IMR-90 (cell line): ENCODE measurements at regions not wholly inside any gene's neighbourhood (a gene's known extent, or its start where the extent isn't known, plus 50 kb on each side); places are given as distances from the start of the nearest gene placed in this dataset.

ENCODE experiments used
- ATAC-seq: fragments of 200-7000 bp; cut with Tn5 transposase; 2 replicates; pipeline ENCODE4 v1.9.1; 2020; ENCODE audit warnings: low read depth, mild to moderate bottlenecking, moderate library complexity
- BruUV-seq: library from RNA; stranded (reverse); fragments of 400-500 nt; replicated peaks from 2 replicates; lab custom pipeline; 2021; lab: Mats Ljungman, UMichigan
- CTCF ChIA-PET: fragments of 300-600 bp; formaldehyde crosslinking; extraction: SDS; loops from one replicate; lab custom pipeline; 2021; ENCODE audit warnings: antibody characterized with exemption; lab: Yijun Ruan, JAX
- POLR2A ChIA-PET: fragments of 300-600 bp; sonication (Branson Sonifier 250); formaldehyde crosslinking; loops from one replicate; lab custom pipeline; 2022; ENCODE audit warnings: antibody characterized with exemption; ENCODE audit not compliant: unreplicated experiment; lab: Charles Lee
- DNase-seq: peaks from one replicate; pipeline ENCODE4 v3.0.0; 2013
- H2AFZ ChIP-seq: replicated peaks from 2 replicates; pipeline ENCODE3; 2013; ENCODE audit warnings: low read length, mild to moderate bottlenecking; ENCODE audit not compliant: poor library complexity
- H2AK5ac ChIP-seq: 2 replicates; pipeline ENCODE4 v1.6.1; 2013; ENCODE audit warnings: low read depth, low read length, inconsistent platforms
- H2AK9ac ChIP-seq: replicated peaks from 2 replicates; pipeline ENCODE3; 2013; ENCODE audit warnings: mild to moderate bottlenecking, low read depth, low read length, moderate library complexity; ENCODE audit not compliant: poor library complexity
- H2BK120ac ChIP-seq: 2 replicates; pipeline ENCODE4 v1.6.1; 2013; ENCODE audit warnings: low read depth, low read length, inconsistent platforms
- H2BK15ac ChIP-seq: 3 replicates; pipeline ENCODE4 v1.6.1; 2013; ENCODE audit warnings: low read depth, low read length, inconsistent platforms
- H2BK20ac ChIP-seq: 2 replicates; pipeline ENCODE4 v1.6.1; 2013; ENCODE audit warnings: low read depth, mild to moderate bottlenecking, inconsistent platforms, low read length, moderate library complexity
- H2BK5ac ChIP-seq: 2 replicates; pipeline ENCODE4 v1.6.1; 2013; ENCODE audit warnings: mild to moderate bottlenecking, low read depth, low read length, inconsistent platforms; ENCODE audit not compliant: poor library complexity, severe bottlenecking
- H3K14ac ChIP-seq: replicated peaks from 2 replicates; pipeline ENCODE4 v1.6.1; 2013; ENCODE audit warnings: low read depth, low read length, inconsistent platforms
- H3K18ac ChIP-seq: 2 replicates; pipeline ENCODE4 v1.6.1; 2013; ENCODE audit warnings: low read depth, low read length, control low read depth
- H3K23ac ChIP-seq: 2 replicates; pipeline ENCODE4 v1.6.1; 2013; ENCODE audit warnings: low read depth, low read length, inconsistent platforms
- H3K27ac ChIP-seq: 2 replicates; pipeline ENCODE4 v1.5.1; 2013; ENCODE audit warnings: mild to moderate bottlenecking, control low read depth, low read length; ENCODE audit not compliant: insufficient read depth
- H3K27me3 ChIP-seq: 2 replicates; pipeline ENCODE4 v1.6.1; 2013; ENCODE audit warnings: low read length; ENCODE audit not compliant: control insufficient read depth, insufficient read depth
- H3K36me3 ChIP-seq: 2 replicates; pipeline ENCODE4 v1.6.1; 2013; ENCODE audit warnings: low read length, mixed read lengths; ENCODE audit not compliant: control insufficient read depth, insufficient read depth
- H3K4ac ChIP-seq: 2 replicates; pipeline ENCODE4 v1.6.1; 2013; ENCODE audit warnings: low read depth, low read length, inconsistent platforms
- H3K4me1 ChIP-seq: 2 replicates; pipeline ENCODE4 v1.6.1; 2013; ENCODE audit warnings: low read length, mixed read lengths; ENCODE audit not compliant: control insufficient read depth, insufficient read depth
- H3K4me2 ChIP-seq: 2 replicates; pipeline ENCODE4 v1.6.1; 2013; ENCODE audit warnings: low read depth, mild to moderate bottlenecking, control low read depth, low read length, moderate library complexity
- H3K4me3 ChIP-seq: 2 replicates; pipeline ENCODE4 v1.5.1; 2013; ENCODE audit warnings: low read depth, mild to moderate bottlenecking, control low read depth, low read length, moderate library complexity; ENCODE audit not compliant: insufficient read depth
- H3K56ac ChIP-seq: 2 replicates; pipeline ENCODE4 v1.6.1; 2013; ENCODE audit warnings: low read length, inconsistent platforms; ENCODE audit not compliant: insufficient read depth; ENCODE audit errors: extremely low read depth
- H3K79me1 ChIP-seq, 2 experiments: 2 replicates each; pipeline ENCODE4 v1.6.1; 2013; ENCODE audit warnings: low read length in 2 of 2, inconsistent platforms in 1 of 2, low read depth in 1 of 2
- H3K9ac ChIP-seq: 2 replicates; pipeline ENCODE4 v1.6.1; 2013; ENCODE audit warnings: low read depth, low read length, control low read depth
- H3K9me1 ChIP-seq: 2 replicates; pipeline ENCODE4 v1.6.1; 2013; ENCODE audit warnings: low read length, inconsistent platforms; ENCODE audit not compliant: insufficient read depth
- H3K9me3 ChIP-seq: 2 replicates; pipeline ENCODE4 v1.6.1; 2013; ENCODE audit warnings: low read length; ENCODE audit not compliant: control insufficient read depth, insufficient read depth
- H4K20me1 ChIP-seq: 2 replicates; pipeline ENCODE4 v1.6.1; 2013; ENCODE audit warnings: low read length, inconsistent platforms; ENCODE audit not compliant: insufficient read depth
- H4K5ac ChIP-seq: 2 replicates; pipeline ENCODE4 v1.6.1; 2013; ENCODE audit warnings: mild to moderate bottlenecking, low read depth, low read length, control low read depth
- H4K8ac ChIP-seq, 2 experiments: 2 replicates each; pipeline ENCODE4 v1.6.1; 2013; ENCODE audit warnings: low read depth in 2 of 2, low read length in 2 of 2, control low read depth in 1 of 2, inconsistent platforms in 1 of 2
- H4K91ac ChIP-seq: 2 replicates; pipeline ENCODE4 v1.6.1; 2013; ENCODE audit warnings: low read depth, low read length, inconsistent platforms; ENCODE audit not compliant: insufficient read depth
- BHLHE40 ChIP-seq: fragments of 150-350 bp; IDR thresholded peaks from 2 replicates; pipeline ENCODE4 v1.6.1; 2016; ENCODE audit warnings: mild to moderate bottlenecking, low read depth, low read length
- CEBPB ChIP-seq: IDR thresholded peaks from 2 replicates; pipeline ENCODE4 v1.6.1; 2012; ENCODE audit warnings: low read depth, low read length, improper control_type of control experiment
- MAFK ChIP-seq: IDR thresholded peaks from 2 replicates; pipeline ENCODE4 v1.6.1; 2012; ENCODE audit warnings: low read depth, low read length, improper control_type of control experiment
- NFE2L2 ChIP-seq: fragments of 150-350 bp; IDR thresholded peaks from 2 replicates; pipeline ENCODE4 v1.6.1; 2016; ENCODE audit warnings: low read depth, mild to moderate bottlenecking, low read length
- POLR2A ChIP-seq: IDR thresholded peaks from 2 replicates; pipeline ENCODE4 v1.6.1; 2012; ENCODE audit warnings: mild to moderate bottlenecking, low read depth, low read length
- RAD21 ChIP-seq: IDR thresholded peaks from 2 replicates; pipeline ENCODE4 v1.6.1; 2012; ENCODE audit warnings: low read length, improper control_type of control experiment
- RCOR1 ChIP-seq: IDR thresholded peaks from 2 replicates; pipeline ENCODE4 v1.6.1; 2012; ENCODE audit warnings: mild to moderate bottlenecking, low read length, improper control_type of control experiment; ENCODE audit not compliant: insufficient replicate concordance
- RFX5 ChIP-seq: IDR thresholded peaks from 2 replicates; pipeline ENCODE4 v1.8.0; 2012; ENCODE audit warnings: low read depth, mild to moderate bottlenecking, low read length, moderate library complexity
- SMC3 ChIP-seq: fragments of 150-350 bp; IDR thresholded peaks from 2 replicates; pipeline ENCODE4 v1.6.1; 2016; ENCODE audit warnings: low read depth, mild to moderate bottlenecking, antibody characterized with exemption, low read length, moderate library complexity
- USF2 ChIP-seq: fragments of 150-350 bp; IDR thresholded peaks from 2 replicates; pipeline ENCODE4 v1.6.1; 2017; ENCODE audit warnings: mild to moderate bottlenecking, antibody characterized with exemption, low read length, low read depth
- WGBS, 2 experiments: methylation state at CpG; one replicate each; pipeline versions ENCODE4 v1.1.5 to v1.1.7; 2013; ENCODE audit warnings: missing lambda C conversion rate in 2 of 2; ENCODE audit not compliant: insufficient read length in 1 of 2; ENCODE audit errors: extremely low coverage in 2 of 2; 5-methylcytosine and 5-hydroxymethylcytosine counted together
- dilution Hi-C: fragments of 300-500 bp; cut with HindIII; formaldehyde crosslinking; loops from one replicate; pipeline ENCODE4 v1.14.3; 2018; ENCODE audit warnings: low sequenced_read_pairs; ENCODE audit not compliant: unreplicated experiment
- in situ Hi-C: fragments of 300-500 bp; cut with MboI; formaldehyde crosslinking; loops from 3 replicates; pipeline ENCODE4 v1.14.3; 2019; ENCODE audit warnings: low sequenced_read_pairs, inconsistent platforms, mixed read lengths
- intact Hi-C: fragments of 100-400 bp; cut with micrococcal nuclease; formaldehyde crosslinking; loops from 2 replicates; pipeline ENCODE4 v1.10.0; 2022
- TF ChIP-seq, protein P1 (sequence below): conservative IDR thresholded peaks from 2 replicates; pipeline ENCODE4 v1.5.1; 2012; ENCODE audit warnings: mild to moderate bottlenecking, low read depth, low read length, improper control_type of control experiment

DNA sequence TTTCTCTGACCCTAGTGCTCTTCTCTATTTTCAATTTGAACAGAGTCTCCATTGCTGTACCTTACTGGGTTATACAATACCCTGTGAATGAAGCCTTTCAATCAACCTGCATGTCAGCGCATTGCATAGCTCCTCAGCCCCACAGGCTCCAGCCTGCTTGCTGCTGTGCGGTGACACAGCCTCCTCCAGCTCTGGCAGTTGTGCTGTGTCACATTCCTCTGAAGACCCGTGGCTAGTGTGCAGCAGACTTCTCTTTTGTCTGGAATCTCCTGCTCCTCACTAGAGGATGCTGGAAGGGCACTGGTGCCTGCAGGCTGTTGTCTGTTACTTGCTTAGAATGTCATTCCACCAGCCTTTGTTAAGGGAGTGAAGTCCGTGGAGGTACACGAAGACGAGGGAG is 390.1 kb upstream of the B3GAT1 start:
- Histone ChIP-seq H3K9me1 (no peaks in the 10 kb centered on the region), H4K5ac (no peak overlapping the region), H3K27ac (no peak overlapping the region), H2AFZ (no peak overlapping the region), H2AK9ac (no peak overlapping the region), H3K56ac (no peak overlapping the region), H3K27me3 (no peaks in the 10 kb centered on the region), H2BK15ac (no peak overlapping the region), H2BK120ac (no peak overlapping the region), H3K14ac (no peak overlapping the region), H2BK20ac (no peak overlapping the region), H3K4me2 (no peak overlapping the region), H4K20me1 (no peaks in the 10 kb centered on the region), H4K91ac (no peak overlapping the region), H3K4ac (no peak overlapping the region), H3K18ac (no peak overlapping the region), H3K36me3 (no peaks in the 10 kb centered on the region), H4K8ac (no peak overlapping the region), H2AK5ac (no peak overlapping the region), H3K9ac (no peak overlapping the region), H3K4me3 (no peak overlapping the region), H3K79me1 (no peaks in the 10 kb centered on the region), H3K4me1 (no peaks in the 10 kb centered on the region), H3K23ac (no peak overlapping the region), H3K9me3 (peaks cover 26% of the 10 kb centered on the region), H2BK5ac (no peak overlapping the region)
- dilution Hi-C loops = no loop called here
- no peak for DNase-seq
- TF ChIP-seq BHLHE40 = no peak
- TF ChIP-seq, protein P1, sequence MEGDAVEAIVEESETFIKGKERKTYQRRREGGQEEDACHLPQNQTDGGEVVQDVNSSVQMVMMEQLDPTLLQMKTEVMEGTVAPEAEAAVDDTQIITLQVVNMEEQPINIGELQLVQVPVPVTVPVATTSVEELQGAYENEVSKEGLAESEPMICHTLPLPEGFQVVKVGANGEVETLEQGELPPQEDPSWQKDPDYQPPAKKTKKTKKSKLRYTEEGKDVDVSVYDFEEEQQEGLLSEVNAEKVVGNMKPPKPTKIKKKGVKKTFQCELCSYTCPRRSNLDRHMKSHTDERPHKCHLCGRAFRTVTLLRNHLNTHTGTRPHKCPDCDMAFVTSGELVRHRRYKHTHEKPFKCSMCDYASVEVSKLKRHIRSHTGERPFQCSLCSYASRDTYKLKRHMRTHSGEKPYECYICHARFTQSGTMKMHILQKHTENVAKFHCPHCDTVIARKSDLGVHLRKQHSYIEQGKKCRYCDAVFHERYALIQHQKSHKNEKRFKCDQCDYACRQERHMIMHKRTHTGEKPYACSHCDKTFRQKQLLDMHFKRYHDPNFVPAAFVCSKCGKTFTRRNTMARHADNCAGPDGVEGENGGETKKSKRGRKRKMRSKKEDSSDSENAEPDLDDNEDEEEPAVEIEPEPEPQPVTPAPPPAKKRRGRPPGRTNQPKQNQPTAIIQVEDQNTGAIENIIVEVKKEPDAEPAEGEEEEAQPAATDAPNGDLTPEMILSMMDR = no peak
- no peak for TF ChIP-seq USF2
- TF ChIP-seq RAD21 = no peak
- TF ChIP-seq RCOR1 = no peak
- TF ChIP-seq POLR2A = no peak
- TF ChIP-seq CEBPB = no peak
- TF ChIP-seq MAFK = no peak
- TF ChIP-seq RFX5 = no peak
- TF ChIP-seq SMC3 = no peak
- TF ChIP-seq NFE2L2 = no peak
- intact Hi-C loops = no loop called here
- no peak for ATAC-seq
- no TSS peak for BruUV-seq
- 20% methylated on average over 1 of the region's 6 CpGs; no CpG with 5 or more reads in 1 of the 2 experiments for WGBS, 2 experiments
- in situ Hi-C loops = no loop called here
- ChIA-PET CTCF (no interaction called here), POLR2A (no interaction called here)
